M059J (cell line): ENCODE measurements at regions not wholly inside any gene's neighbourhood (a gene's known extent, or its start where the extent isn't known, plus 50 kb on each side); places are given as distances from the start of the nearest gene placed in this dataset.
"Not testable (repeated sequence)": the region's sequence is repeated elsewhere in the genome, so short reads cannot be mapped to it uniquely, and the experiment has no call there.

ENCODE experiments used
- DNase-seq: peaks from one replicate; pipeline ENCODE4 v3.0.0-alpha.2; 2012; ENCODE audit warnings: low read depth

- DNase-seq: no peak
These were observed 167.8 kb downstream of the RASEF start for GRCh38 chr9:82894961-82895821.

DNA sequence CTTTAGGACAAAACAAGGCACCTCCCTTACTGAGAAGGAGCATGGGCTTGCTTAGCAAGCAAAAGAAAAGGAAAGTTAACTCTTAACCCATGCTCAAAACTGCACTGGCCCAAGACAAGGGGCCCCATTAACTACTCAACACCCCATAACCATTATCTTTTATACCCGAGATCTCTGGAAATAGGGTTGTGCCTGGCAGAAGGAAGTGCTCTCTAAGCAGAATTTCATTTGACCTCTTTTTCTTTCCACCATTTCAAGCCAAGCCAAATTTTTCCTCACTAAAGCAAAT, 167.2 kb downstream of the RASEF start:
- DNase-seq: no peak

- no peak for DNase-seq
These were observed 159.4 kb downstream of the RASEF start for GRCh38 chr9:82903503-82903902.

DNA sequence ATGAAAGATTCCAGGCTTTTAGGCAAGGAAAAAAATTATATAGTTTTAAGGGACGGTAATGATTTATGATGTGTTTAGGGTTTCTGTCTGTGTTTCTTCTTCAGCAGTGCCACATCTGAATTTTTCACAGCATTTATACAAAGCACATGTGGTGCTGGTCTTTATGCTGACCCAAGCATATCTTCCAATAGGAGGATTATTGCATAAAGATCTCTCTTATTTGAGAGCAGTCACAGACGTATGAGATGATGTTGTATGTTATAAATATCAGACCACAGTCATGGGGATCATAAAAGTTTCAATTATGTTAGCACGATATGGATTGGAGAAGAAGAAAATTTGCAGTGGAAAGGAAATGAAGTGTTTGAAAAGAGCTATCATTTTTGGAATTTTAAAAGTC, 150.9 kb downstream of the RASEF start:
- DNase-seq: no peak

GRCh38 chr9:82912645-82913044, 150.3 kb downstream of the RASEF start:
- DNase-seq: no peak

- DNase-seq: not testable (repeated sequence)
These were observed 146.7 kb downstream of the RASEF start for GRCh38 chr9:82916238-82916637.

- DNase-seq: no peak
These were observed 142.8 kb downstream of the RASEF start for GRCh38 chr9:82920154-82920553.

- peak; percentile 43 for DNase-seq
These were observed 140.3 kb downstream of the RASEF start for GRCh38 chr9:82922686-82923085.

DNA sequence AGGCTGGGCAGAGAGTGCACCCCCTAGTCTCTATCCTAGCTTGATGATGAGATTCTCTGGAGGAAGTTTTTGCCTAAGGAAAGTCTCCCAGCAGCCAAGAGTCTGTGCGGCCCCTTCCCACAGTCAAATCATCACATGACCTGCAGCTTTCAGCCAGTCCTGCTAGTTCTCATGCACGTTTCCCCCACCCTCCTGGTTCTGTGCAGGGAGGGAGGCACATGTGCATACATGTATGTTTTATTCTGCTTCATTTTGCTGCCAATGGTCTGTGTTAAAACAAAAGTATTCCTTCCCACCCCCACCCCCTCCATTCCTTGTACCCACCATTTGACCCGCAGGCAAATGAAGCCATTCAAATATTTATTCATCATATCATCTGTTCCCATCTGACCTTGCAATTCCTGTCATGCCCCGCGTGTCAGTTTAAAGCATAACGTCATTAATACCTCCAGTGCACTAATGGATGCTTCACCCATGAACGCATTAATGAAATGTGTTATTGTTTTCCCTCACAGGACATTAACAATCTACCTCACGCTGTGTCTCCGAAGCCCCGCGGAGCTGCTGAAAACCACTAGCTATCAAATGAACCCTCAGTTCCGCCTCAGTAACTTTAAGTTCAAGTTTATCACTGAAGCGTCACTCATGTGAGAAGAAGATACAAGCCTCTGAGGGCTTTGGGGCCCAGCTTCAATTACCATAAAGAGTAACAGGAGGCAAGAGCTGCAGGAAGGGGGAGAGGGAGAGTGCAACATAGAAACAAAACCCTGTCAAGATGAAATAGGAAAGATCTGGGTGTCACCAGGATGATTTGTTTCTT, 139.6 kb downstream of the RASEF start:
- DNase-seq: peak; percentile 79

- no peak for DNase-seq
These were observed 138.9 kb downstream of the RASEF start for GRCh38 chr9:82923912-82924605.
